HUDEP-2 (cell line): ENCODE measurements at regions not wholly inside any gene's neighbourhood (a gene's known extent, or its start where the extent isn't known, plus 50 kb on each side); places are given as distances from the start of the nearest gene placed in this dataset.
"Not testable (repeated sequence)": the region's sequence is repeated elsewhere in the genome, so short reads cannot be mapped to it uniquely, and the experiment has no call there.

Source experiments
- DNase-seq, 76 experiments: peaks; one replicate each; lab custom pipeline; 2025; ENCODE audit not compliant: unreplicated experiment in 76 of 76; lab: John Stamatoyannopoulos, UW

DNA sequence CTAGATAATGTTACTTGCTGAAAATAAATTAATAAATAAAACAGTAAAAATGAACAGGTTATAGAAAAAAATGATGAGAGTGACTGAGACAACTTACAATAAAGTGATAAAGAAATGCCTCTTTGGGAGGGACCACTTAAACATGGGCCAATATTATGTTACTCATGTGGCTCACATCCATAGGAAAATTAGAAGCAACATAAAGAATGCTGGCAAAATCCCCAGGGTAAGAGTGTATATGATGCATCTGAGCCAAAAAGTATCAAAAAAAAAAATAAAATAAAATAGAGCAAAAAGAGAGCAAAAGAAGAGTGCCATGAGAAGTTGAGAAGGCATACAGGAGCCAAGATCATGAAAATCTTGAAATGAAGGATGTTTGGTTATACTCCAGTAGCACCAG lies 818.0 kb downstream of the LTN1 start:
- DNase-seq: no peak

- DNase-seq: no peak
These were observed 818.7 kb downstream of the LTN1 start for GRCh38 chr21:28174006-28174405.

DNA sequence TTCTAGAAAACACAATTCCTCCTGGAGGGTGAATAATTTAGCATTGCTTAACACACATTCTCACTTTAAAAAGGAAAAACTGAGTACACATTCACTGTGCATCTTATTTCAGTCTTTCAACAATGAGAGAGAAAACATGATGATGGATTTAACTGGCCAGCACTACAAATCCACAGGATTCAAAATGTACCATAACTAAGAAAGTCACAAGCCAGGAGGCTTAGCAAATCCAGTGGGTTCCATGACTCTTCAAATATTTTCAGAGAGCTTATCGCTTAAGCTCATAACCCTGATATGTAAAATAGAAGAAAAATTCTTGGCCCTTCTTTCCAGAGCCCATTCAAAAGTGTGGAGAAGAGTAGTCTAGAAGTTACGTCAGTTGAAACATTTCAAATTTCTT lies 820.3 kb downstream of the LTN1 start:
- DNase-seq: no peak

GRCh38 chr21:28167366-28167765 lies 825.3 kb downstream of the LTN1 start:
- no peak for DNase-seq

DNA sequence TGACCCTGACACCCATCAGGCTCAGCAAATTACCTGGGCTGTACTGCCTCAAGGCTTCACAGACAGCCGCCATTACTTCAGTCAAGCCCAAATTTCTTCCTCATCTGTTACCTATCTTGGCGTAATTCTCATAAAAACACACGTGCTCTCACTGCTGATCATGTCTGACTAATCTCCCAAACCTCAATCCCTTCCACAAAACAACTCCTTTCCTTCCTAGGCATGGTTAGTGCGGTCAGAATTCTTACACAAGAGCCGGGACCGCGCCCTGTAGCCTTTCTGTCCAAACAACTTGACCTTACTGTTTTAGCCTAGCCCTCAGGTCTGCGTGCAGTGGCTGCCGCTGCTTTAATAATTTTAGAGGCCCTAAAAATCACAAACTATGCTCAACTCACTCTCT lies 828.2 kb downstream of the LTN1 start:
- not testable (repeated sequence) for DNase-seq

DNA sequence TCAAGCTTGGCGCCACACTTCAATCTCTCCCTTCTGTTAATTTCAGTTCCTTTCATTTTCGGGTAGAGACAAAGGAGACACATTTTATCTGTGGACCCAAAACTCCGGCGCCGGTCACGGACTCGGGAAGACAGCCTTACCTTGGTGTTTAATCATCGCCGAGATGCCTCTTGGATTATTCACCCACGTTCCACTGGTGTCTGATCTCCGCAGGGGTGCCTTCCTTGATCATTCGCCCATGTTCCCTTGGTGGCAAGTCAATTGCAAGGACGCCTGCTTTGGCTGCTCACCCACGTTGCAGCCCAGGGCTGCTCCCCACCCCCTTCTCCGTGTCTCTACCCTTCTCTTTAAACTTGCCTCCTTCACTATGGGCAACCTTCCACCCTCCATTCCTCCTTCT lies 830.6 kb downstream of the LTN1 start:
- not testable (repeated sequence) for DNase-seq

GRCh38 chr21:28160378-28160777 lies 832.3 kb downstream of the LTN1 start:
- DNase-seq: no peak

GRCh38 chr21:28159396-28159795 lies 833.3 kb downstream of the LTN1 start:
- no peak for DNase-seq

- DNase-seq: no peak
These were observed 836.1 kb downstream of the LTN1 start for GRCh38 chr21:28156590-28156989.

GRCh38 chr21:28154121-28154520 lies 838.6 kb downstream of the LTN1 start:
- no peak for DNase-seq

GRCh38 chr21:28152732-28153131 lies 839.9 kb downstream of the LTN1 start:
- no peak for DNase-seq

GRCh38 chr21:28151758-28152157 lies 840.9 kb downstream of the LTN1 start:
- no peak for DNase-seq

GRCh38 chr21:28150778-28151177 lies 841.9 kb downstream of the LTN1 start:
- no peak for DNase-seq

DNA sequence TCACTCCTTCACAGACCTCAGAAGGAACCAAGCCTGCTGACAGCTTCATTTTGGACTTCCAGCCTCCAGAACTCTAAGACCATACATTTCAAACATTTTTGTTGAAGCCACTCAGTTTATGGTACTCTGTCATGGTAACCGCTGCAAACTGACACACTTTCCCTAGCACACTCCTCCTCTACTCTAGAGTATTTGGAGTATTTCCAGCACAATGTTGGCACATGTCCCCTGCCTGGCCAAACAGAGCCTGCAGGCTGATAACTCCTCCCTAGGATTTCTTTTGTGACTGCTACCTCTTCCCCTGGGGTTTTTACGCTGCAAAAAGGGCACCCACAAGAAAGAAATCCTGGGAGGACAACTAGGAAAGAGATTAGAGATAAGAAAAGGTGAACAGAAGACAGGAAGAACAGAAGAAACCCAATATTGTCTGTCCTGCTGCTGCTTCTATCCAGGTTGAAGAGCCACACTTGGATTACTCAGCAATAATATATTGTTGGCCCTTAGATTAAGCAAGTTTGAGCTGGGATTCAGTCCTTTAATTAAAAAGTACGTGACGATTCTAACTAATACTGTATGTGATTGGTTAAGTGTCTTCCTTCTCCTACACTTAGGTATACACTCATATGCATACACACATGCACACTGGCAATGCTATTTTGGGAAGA lies 844.1 kb downstream of the LTN1 start:
- DNase-seq: peak in 6 of 76 experiments; percentile 3 to 25 (median 10)

GRCh38 chr21:28144653-28145052 lies 848.0 kb downstream of the LTN1 start:
- DNase-seq: no peak

DNA sequence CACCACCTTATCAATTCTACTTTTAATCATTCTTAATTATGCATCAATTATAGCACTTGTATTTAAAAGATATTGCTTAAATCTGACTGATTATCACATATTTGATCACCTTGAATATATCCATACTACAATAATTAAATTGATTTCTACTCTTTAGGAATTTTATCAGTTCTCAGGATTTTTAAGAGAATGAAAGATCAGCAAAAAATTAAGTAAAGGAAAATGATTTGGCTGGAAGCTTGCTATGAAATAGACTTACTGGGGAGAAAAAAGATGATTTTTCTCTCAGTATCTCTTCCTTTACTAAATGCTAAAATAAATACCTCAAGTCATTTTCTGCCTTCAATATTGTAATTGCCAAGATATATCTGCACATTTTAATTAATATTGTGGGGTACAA lies 848.6 kb downstream of the LTN1 start:
- DNase-seq: no peak

GRCh38 chr21:28142697-28143096 lies 850.0 kb downstream of the LTN1 start:
- DNase-seq: no peak

DNA sequence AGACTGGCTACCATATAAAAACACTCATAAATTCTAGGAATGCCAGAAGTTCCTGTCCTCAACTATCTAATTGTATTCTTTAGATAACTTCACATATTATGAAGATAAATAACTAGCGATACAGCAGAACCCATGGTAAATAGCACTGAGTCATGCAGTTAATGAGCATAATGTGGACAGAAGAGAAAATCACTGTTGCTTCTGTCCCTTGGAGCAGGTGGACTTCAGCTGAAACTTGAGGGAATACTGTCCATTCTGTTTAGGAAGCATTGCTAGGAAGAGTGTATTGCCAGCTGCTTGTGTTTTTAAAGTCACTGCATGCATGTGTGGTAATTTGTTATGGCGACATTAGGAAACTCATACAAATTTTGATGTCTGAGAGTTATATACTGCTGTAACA lies 854.4 kb downstream of the LTN1 start:
- no peak for DNase-seq

GRCh38 chr21:28136656-28137255 lies 855.9 kb downstream of the LTN1 start:
- DNase-seq: no peak

GRCh38 chr21:28135646-28136045 lies 857.0 kb downstream of the LTN1 start:
- no peak for DNase-seq

GRCh38 chr21:28133116-28133515 lies 859.6 kb downstream of the LTN1 start:
- no peak for DNase-seq

GRCh38 chr21:28132713-28133112 lies 860.0 kb downstream of the LTN1 start:
- no peak for DNase-seq
